OCI-LY1 (cell line): ENCODE measurements at regions not wholly inside any gene's neighbourhood (a gene's known extent, or its start where the extent isn't known, plus 50 kb on each side); places are given as distances from the start of the nearest gene placed in this dataset.

Source experiments
- H2AFZ ChIP-seq: fragments of 200-600 bp; sonication (generic), shearing (Covaris generic); 2 replicates; pipeline ENCODE4 v1.6.0; 2014; ENCODE audit warnings: antibody characterized with exemption, mild to moderate bottlenecking, low read length
- H3F3A ChIP-seq: fragments of 200-600 bp; sonication (generic), shearing (Covaris generic); 2 replicates; pipeline ENCODE4 v1.6.0; 2014; ENCODE audit warnings: mild to moderate bottlenecking, antibody characterized with exemption, low read length, moderate library complexity; ENCODE audit not compliant: insufficient read depth
- H3K27ac ChIP-seq: fragments of 200-600 bp; sonication (generic); 2 replicates; pipeline ENCODE4 v1.5.1; 2014; ENCODE audit warnings: low read length, mixed run types, mild to moderate bottlenecking, low read depth; ENCODE audit not compliant: poor library complexity, severe bottlenecking
- H3K27me3 ChIP-seq: fragments of 200-600 bp; sonication (generic); 2 replicates; pipeline ENCODE4 v1.6.0; 2014; ENCODE audit warnings: antibody characterized with exemption, mild to moderate bottlenecking, low read length, moderate library complexity; ENCODE audit not compliant: insufficient read depth
- H3K36me3 ChIP-seq: fragments of 200-600 bp; sonication (generic); 2 replicates; pipeline ENCODE4 v1.6.1; 2014; ENCODE audit warnings: mild to moderate bottlenecking, antibody characterized with exemption, low read length, moderate library complexity, mixed read lengths; ENCODE audit not compliant: insufficient read depth
- H3K4me1 ChIP-seq: fragments of 200-600 bp; sonication (generic); 2 replicates; pipeline ENCODE4 v1.5.1; 2014; ENCODE audit warnings: mild to moderate bottlenecking, low read length, moderate library complexity; ENCODE audit not compliant: insufficient read depth, severe bottlenecking
- H3K4me2 ChIP-seq: fragments of 200-600 bp; sonication (generic), shearing (Covaris generic); 2 replicates; pipeline ENCODE4 v1.6.1; 2014; ENCODE audit warnings: low read length
- H3K4me3 ChIP-seq: fragments of 200-600 bp; sonication (generic); 2 replicates; pipeline ENCODE4 v1.5.1; 2014; ENCODE audit warnings: low read length, low read depth, mild to moderate bottlenecking, mixed read lengths; ENCODE audit not compliant: poor library complexity, severe bottlenecking
- H3K79me2 ChIP-seq: fragments of 200-600 bp; shearing (Covaris generic); 2 replicates; pipeline ENCODE4 v1.6.1; 2016; ENCODE audit warnings: mixed run types, low read length, mixed read lengths; ENCODE audit not compliant: insufficient read depth
- H3K9ac ChIP-seq: fragments of 200-600 bp; sonication (generic), shearing (Covaris generic); 2 replicates; pipeline ENCODE4 v1.6.1; 2014; ENCODE audit warnings: mild to moderate bottlenecking, low read length, mixed read lengths
- H3K9me2 ChIP-seq: fragments of 200-600 bp; sonication (generic), shearing (Covaris generic); 2 replicates; pipeline ENCODE4 v1.6.1; 2014; ENCODE audit warnings: low read depth, mild to moderate bottlenecking, low read length, mixed read lengths
- H3K9me3 ChIP-seq: fragments of 200-600 bp; shearing (Covaris generic); 2 replicates; pipeline ENCODE4 v1.6.1; 2014; ENCODE audit warnings: low read length, mixed read lengths
- H4K20me1 ChIP-seq: fragments of 200-600 bp; sonication (generic), shearing (Covaris generic); 2 replicates; pipeline ENCODE4 v1.6.0; 2016; ENCODE audit warnings: mild to moderate bottlenecking, low read length; ENCODE audit not compliant: insufficient read depth
- EZH2 ChIP-seq: fragments of 200-600 bp; sonication (generic), shearing (Covaris generic); IDR thresholded peaks from 2 replicates; pipeline ENCODE4 v1.8.0; 2017; ENCODE audit warnings: borderline replicate concordance, mixed run types, mild to moderate bottlenecking, antibody characterized with exemption, low read length, moderate library complexity, mixed read lengths
- TF ChIP-seq, protein P1 (sequence below): fragments of 200-600 bp; sonication (generic), shearing (Covaris generic); IDR thresholded peaks from 2 replicates; pipeline ENCODE4 v1.5.1; 2017; ENCODE audit warnings: mild to moderate bottlenecking, antibody characterized with exemption, low read length, moderate library complexity, mixed read lengths

DNA sequence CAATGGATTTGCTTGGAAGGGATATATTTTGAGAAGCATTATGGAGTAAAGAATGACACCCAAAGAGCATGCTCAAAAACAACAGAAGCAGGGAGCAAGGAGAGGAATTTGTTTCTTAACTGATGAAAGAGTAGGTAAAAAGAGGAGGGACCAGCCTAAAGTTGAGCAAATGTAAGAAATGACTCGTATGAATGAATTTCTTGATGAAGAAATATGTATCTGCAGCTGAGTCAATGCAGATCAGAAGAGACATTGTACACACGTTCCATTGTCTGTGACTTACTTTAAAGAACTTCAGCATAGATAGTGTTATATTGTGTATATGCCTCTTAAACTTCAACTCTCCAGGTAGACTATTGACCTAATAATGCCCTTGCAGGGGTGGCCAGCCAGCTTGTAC, 112.7 kb upstream of the NREP start:
- no peaks in the 10 kb centered on the region for H3K79me2 ChIP-seq
- H3F3A ChIP-seq = no peaks in the 10 kb centered on the region
- no peak overlapping the region for H3K27ac ChIP-seq

DNA sequence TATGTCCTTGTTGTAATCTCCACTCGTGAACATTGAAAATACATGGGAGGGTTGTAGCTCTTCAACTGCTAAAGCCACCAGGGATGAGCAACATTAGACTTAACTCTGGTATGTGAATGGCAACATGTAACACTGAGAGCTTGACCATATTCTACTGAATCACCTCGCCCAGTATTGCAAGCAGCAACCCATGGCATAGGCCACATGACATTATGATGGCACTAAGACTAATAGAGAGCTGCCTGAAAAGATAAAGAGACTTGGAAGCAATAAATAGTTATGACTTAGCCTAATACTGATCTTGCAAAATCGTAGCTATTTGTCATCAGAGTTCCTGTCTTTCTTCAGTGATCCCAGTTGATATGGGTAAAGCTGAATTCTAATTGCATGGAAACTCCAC, 108.4 kb upstream of the NREP start:
- Histone ChIP-seq H4K20me1 (no peaks in the 10 kb centered on the region), H3K4me3 (no peak overlapping the region), H3K4me1 (no peaks in the 10 kb centered on the region), H3K36me3 (no peaks in the 10 kb centered on the region), H3F3A (no peaks in the 10 kb centered on the region), H3K27me3 (no peaks in the 10 kb centered on the region), H3K9me3 (no peaks in the 10 kb centered on the region), H3K4me2 (no peak overlapping the region), H3K9me2 (no peaks in the 10 kb centered on the region), H3K27ac (no peak overlapping the region), H3K79me2 (no peaks in the 10 kb centered on the region), H2AFZ (no peak overlapping the region), H3K9ac (no peak overlapping the region)
- no peak for TF ChIP-seq EZH2
- TF ChIP-seq, protein P1, sequence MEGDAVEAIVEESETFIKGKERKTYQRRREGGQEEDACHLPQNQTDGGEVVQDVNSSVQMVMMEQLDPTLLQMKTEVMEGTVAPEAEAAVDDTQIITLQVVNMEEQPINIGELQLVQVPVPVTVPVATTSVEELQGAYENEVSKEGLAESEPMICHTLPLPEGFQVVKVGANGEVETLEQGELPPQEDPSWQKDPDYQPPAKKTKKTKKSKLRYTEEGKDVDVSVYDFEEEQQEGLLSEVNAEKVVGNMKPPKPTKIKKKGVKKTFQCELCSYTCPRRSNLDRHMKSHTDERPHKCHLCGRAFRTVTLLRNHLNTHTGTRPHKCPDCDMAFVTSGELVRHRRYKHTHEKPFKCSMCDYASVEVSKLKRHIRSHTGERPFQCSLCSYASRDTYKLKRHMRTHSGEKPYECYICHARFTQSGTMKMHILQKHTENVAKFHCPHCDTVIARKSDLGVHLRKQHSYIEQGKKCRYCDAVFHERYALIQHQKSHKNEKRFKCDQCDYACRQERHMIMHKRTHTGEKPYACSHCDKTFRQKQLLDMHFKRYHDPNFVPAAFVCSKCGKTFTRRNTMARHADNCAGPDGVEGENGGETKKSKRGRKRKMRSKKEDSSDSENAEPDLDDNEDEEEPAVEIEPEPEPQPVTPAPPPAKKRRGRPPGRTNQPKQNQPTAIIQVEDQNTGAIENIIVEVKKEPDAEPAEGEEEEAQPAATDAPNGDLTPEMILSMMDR = no peak

More for the DNA sequence above, 112.7 kb upstream of the NREP start:
- Histone ChIP-seq H3K4me1 (no peaks in the 10 kb centered on the region), H3K36me3 (no peaks in the 10 kb centered on the region), H3K9ac (no peak overlapping the region), H3K4me3 (no peak overlapping the region), H4K20me1 (no peaks in the 10 kb centered on the region), H3K9me2 (no peaks in the 10 kb centered on the region), H3K9me3 (no peaks in the 10 kb centered on the region), H3K27me3 (no peaks in the 10 kb centered on the region), H3K4me2 (no peak overlapping the region), H2AFZ (no peak overlapping the region)
- TF ChIP-seq, protein P1 = no peak
- no peak for TF ChIP-seq EZH2

DNA sequence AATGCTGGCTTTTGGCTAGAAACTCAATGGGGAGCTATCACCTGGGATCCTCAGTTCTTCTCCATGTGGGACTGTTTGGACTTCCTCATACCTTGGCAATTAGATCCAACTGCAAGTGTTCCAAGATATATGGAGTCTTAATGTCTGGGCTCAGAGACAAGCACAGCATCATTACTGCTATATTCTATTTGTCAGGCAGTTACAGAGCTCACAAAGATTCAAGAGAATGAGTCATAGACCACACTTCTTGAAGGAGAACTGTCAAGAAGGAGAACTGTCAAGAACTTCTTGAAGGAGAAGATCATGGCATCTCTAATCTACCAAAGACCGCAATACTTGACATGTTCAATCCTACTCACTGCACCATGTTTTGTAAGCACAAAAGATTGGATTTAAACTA, 106.8 kb upstream of the NREP start:
- Histone ChIP-seq H3K27me3 (no peaks in the 10 kb centered on the region), H3K36me3 (no peaks in the 10 kb centered on the region), H3K79me2 (no peaks in the 10 kb centered on the region), H3K4me2 (no peak overlapping the region), H3K4me3 (no peak overlapping the region), H3K9ac (no peak overlapping the region), H2AFZ (no peak overlapping the region), H3K9me3 (no peaks in the 10 kb centered on the region), H3F3A (no peaks in the 10 kb centered on the region), H3K27ac (no peak overlapping the region), H3K4me1 (no peaks in the 10 kb centered on the region), H4K20me1 (no peaks in the 10 kb centered on the region), H3K9me2 (no peaks in the 10 kb centered on the region)
- TF ChIP-seq EZH2 = no peak
- TF ChIP-seq, protein P1 = no peak
